ENCODE measurements at regions not wholly inside any gene's neighbourhood (a gene's known extent, or its start where the extent isn't known, plus 50 kb on each side); places are given as distances from the start of the nearest gene placed in this dataset.

DNA sequence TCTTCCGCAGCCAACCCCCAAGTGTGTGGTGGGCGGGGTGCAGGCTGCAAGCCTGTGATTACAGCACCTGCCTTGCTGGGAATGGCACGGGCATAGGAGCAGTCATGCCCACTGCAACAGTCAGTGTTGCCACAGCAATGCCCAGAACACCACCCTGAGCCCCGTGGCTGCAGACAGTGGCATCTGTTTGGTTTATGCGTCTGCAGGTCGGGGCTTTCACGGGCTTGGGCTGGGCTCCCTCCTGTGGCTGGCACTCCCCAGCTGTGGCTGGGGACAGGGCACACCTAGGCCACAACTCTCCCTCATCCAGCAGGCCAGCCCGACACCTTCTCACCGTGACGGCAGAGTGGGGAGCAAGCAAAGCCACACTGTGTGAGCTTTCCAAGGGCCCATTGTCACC lies 115.3 kb upstream of the C1QTNF9B start:
- no peak for DNase-seq

DNA sequence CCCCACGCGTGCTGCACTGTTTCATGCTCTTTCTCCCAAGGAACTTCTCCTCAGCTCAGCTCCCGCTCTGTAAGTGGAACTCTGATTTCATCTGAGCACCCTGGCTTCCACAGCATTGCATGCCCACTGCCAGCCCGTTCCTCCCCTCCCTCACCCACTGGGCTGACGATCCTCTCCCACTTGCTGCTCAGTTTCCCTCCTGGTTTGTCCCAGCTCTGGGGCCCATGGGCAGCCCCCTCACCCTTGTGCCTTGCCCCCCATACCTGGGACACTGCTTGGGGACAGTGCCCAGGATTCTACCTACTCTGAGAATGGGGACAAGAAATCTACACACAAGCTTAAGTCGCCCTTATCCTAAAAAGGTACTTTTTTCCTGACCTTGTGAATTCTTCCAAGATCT lies 115.9 kb upstream of the C1QTNF9B start:
- no peak for DNase-seq

DNA sequence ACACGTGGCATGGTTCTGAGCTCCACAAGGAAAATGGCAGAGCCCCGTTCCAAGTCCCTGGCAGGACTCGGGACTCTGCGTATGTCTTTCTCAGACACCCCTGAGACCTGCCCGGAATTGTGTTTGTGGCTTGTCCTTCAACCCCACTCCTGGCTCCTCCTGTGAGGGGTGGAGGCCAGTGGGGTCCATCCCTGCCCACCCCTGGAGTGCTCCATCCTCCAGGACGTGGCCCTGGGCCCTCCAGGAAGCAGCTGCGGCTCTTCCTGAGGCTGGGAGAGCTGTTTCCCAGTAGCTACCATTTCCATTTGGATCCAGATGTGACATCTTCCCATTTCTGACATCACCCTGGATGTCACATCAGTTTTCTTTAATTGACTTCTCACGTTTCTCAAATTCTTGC lies 118.7 kb upstream of the C1QTNF9B start:
- DNase-seq = no peak

DNA sequence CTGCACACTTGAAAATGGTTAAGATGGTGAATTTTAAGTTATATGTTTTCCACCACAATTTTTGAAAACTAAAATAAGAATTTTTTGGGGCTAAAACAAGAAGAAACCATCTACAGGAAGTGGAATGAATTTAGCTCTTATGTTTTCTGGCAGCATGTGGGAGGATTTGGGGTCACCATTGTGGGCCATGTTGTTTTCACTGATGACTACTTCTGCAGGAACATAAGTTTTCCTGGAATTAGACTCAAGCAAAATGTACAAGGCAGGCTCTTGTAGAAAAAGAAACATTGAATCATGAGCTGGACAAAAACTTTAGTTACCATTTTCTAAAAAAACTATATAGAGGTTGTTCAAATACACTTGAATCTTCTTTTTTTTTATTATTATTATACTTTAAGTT lies 125.3 kb upstream of the C1QTNF9B start:
- DNase-seq = no peak

DNA sequence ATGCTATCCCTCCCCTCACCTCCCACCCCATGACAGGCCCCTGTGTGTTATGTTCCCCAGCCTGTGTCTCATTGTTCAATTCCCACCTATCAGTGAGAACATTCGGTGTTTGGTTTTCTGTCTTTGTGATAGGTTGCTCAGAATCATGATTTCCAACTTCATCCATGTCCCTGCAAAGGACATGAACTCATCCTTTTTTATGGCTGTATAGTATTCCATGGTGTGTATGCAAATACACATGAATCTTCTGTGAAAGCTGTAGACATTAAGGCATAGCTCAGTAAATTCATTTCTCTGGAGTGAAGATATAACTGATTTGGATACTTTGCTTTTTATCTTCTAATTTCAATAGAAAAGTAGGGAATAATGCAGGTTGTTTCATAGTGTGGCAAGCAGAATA lies 125.8 kb upstream of the C1QTNF9B start:
- no peak for DNase-seq

DNA sequence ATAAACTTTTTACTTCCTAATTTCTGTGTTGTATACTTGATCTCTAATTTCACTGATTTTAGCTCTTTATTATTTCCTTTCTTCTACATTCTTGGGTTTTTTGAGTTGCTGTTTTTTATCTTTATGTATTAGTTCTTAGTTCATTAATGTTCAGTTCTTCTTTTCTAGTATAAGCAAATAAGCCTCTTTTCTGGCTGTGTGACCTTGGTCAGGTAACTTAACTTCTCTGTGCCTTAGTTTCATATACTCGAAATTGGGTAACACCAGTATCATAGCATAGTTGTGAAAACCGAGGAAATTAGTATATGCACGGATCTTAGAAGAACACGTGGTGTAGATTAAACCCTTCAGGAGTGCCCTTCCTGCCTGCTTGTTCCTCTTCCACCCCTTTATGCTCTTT lies 130.2 kb upstream of the C1QTNF9B start:
- DNase-seq = no peak

DNA sequence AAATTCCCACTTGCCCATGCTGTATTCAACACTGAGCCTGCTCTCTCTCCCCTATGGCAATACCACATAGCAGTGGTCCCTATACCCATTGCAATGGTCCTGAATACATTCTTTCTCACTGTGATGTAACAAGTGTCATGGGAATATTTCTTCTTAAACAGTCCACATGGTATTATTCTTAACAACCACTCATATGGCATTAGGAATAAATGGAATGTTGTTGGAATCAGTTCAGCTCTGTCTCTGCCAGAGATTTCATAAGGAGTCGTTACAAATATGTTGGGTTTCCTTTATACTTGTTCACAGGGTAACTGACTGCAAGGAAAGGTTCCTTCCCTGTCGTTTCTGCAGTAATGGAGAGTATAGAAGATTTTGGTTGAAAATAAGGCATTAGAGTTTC lies 128.3 kb upstream of the SPATA13 start:
- DNase-seq = no peak

DNA sequence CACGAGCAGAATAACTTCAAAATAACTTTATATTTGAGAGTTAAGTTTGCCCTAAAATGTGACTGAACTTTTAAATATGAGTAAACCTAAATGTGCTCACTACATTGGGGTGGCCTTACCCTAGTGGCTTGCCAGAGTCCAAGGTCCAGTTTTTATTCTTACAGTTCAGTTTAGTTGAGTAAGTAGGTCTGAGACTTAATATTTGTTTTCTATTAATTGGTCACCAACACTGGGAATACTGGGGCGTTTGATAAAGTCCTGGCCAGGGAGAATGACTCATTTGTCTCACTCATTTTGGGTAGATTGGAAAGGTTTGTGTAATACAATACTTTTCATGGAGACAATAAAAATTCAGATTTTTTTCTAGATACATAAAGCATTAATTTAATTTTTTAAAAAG lies 127.8 kb upstream of the SPATA13 start:
- no peak for DNase-seq

DNA sequence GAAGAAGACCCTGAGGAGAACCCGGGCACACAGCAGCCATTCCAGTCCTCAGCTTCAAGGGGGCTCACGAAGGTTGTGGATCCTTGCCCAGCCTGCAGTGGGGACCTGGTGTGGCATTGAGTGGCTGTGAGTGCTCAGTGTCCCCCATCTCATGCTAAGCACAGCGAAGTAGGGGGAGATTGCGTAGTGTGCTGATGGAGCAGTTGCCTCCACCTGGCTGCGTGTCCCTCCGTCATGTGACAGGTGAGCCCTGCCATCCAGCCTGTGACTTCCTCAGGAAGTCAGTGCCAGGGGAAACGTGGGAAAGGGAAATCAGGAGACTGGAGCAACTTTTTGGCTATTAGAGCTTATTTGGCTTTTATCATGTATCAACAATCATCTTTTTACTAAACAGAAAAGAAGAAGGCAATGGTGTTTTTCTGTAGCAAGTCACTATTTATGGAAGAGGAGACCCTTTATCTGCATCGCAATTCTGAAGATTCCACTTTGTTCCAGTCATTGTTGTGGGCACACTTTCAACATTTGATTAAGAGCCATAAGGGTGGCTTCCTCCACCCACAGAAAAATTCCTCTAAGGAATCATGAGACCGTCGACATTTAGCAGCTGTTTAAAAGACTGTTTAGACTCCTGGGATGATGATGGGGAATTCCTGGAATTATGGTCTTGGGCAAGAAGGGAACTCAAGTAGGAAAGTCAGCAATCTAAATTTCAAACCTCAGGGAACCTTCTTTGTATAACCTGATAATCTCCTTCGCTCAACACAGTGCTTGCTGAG lies 126.8 kb upstream of the SPATA13 start:
- no peak for DNase-seq

DNA sequence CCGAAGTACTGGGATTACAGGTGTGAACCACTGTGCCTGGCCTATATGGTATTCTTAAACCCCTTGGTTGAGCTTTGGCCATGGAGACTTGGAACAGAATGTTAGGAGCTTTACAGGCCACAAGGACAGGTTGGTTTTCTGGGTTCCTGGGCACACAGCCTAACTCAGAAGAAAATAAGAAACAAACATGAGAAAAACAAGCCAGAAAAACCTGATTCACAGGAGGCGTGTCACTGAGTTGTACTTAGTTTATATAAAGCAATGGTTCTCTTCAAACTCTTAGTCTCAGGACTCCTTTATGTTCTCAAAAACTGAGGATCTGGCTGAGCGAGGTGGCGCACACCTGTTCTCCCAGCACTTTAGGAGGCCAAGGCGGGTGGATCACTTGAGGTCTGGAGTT lies 125.1 kb upstream of the SPATA13 start:
- DNase-seq = no peak

DNA sequence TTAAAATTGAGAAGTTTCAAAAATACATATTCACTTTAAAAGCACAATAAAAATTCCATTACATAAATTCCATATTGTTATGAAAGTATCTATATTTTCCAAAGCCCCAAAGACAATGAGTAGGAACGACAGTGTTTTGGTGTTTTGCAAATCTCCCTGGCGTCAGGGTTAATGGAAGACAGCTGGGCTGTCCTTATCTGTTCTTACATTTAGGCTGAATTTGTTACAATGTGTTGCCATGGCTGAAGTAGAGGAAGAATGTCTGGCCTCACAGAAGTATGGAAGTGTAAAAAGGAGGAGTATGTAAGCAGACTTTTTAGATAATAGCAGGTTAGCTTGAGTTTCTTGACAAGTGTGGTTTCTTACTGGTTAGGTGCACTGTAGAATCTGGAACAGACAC lies 124.4 kb upstream of the SPATA13 start:
- no peak for DNase-seq

DNA sequence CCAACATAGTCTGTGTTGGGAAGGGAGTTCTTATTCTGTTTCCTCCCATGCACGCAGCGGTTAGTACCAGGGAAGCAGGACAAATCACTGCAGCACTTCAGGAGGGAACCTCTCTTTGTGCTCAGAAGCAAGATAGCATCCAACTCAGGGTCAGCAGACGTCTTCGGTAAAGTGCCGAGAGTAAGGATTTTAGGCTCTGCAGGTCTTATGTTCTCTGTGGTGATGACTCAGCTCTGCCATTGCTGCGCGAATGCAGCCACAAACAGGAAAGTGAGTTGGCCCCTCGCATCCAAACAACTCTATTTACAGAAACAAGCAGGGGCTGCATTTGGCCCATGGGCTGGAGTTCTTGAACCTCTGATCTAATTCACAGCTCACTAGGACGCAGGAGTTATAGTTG lies 122.1 kb upstream of the SPATA13 start:
- no peak for DNase-seq

DNA sequence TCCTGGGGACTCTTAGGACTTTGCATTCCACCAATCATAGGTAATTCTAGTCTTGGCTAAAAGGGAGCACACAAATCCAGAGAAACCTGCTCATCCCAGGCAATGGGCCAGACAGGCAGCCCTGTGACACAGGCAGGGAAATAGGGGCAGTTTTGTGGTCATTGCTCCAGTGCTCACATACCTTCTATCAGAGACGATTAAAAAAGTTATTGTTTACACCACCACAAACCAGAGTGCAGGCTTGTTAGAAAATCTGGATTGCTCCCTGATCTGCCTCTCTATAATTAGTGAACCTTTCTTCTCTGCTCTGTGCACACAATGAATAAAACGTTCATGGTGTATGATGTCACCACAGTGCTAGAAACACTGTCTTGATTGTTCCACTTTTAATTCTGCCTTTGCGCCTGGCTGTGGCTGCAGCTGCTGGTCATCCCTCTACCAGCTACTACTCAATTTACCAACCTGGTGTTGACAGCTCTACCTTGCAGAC lies 121.6 kb upstream of the SPATA13 start:
- DNase-seq = no peak

DNA sequence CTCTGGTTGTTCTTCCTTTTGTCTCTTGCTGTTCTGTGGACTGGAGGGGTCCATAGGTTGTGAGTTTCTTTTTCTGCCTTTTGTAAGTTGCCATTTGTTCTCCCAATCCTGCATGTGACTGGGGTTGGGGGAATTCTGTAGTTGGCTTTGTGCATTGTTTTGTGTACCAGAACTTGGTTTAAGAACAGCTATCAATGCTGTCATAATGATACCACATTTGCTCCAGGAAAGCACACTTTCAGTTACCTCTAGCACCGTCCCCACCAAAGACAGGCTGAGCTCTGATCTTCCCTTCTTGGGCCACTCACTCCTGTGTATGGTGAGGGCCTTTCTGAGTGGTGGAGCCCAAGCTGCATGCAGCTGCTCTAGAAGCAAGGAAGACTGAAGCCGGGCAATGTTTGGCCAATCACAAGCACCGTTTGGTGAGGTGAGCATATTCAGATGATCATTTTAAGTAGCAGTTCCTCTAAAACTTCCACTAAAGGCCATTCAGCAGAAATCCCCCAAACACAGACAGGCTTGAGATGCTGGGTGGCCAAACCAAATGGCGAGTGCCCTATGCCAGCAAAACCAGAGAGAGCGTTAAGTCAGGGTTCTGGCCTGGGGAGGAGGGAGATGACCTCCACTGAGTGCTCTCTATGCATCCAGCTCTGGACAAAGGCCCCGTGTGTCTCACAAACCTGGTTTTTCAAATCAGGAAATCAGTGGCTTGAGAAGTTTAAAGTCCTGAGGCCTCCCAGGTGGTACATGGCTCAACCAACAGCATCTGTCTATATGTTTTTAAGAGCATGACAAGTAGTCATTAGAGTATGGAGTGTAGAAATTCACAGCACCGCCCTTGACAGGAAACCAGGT lies 120.7 kb upstream of the SPATA13 start:
- DNase-seq = no peak

DNA sequence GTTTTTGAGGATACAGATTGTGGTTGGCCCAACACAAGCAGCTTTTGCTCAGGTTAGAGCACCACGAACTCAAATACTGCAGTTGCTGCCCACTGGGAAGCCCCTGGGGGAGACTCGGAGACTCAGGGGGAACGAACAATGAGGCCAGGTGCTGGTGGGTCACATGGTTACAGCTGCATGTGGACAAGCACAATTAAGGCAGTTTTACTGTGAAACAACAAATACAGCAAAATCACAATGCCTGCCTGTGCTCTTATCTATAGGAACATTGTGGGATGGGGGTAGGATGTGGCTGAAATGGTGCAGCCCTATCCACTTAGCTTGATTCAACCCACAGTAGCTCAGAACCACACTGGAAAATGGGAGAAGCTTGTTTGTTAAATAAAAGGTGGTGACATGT lies 119.7 kb upstream of the SPATA13 start:
- no peak for DNase-seq

DNA sequence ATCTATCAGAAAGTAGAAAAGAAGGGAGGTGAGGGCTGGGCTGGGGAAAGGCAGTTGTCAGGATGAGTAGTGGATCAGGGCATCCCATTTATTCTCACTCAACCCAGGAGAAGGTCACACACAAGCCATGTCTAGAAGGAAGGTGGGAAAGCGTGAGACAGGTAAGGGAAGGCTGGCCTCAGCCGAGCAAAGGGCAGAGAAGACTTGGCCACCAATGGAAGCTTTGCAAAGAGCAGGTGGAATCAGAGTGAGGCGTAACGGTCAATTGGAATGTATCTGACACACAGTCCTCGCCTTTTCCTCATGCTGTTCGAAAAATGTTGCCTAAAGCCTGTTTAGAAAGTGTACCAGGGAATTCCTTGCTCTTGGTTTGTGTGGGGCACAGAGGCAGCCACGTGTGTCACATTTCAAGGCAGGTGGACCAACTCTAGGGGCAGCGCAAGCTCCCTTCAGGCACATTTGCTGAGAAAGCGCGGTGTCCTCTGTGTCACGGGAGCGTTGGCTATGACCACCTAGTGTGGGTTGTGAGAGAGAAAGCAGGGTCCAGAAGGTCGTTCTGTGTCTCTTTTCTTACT lies 118.8 kb upstream of the SPATA13 start:
- DNase-seq = no peak

DNA sequence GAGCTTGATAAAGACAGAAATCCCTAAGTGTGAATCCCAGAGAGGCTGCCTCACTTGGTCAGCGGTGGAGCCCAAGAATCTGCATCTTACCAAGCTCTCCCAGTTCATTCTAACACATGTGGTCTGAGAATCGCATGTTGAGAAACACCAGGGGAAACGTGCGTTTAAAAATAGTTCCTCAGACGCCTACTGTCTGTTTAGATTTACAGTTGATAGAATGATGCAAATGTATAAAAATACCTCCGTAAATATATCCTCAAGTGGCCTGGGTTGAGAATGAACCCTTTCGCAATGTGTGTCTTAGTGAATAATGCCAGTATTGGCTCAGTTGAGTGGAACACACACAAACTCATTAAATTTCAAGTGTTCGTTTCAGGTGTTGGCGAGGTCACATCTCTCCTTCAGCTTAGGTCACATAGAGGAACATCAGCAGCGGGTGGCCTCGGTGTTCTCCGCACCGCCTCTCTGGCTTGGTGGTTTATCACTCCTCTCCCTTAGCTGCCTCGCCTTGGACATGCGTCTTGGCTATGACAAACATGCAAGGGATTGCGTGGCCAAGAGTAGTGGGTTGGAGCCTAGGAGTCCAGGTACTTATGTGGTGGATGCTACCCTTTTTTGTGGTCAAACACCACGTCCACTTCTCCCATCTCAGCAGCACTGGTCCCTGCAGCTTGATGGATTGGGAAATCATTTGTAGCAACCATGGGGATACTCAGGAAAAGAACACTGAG lies 117.6 kb upstream of the SPATA13 start:
- no peak for DNase-seq

DNA sequence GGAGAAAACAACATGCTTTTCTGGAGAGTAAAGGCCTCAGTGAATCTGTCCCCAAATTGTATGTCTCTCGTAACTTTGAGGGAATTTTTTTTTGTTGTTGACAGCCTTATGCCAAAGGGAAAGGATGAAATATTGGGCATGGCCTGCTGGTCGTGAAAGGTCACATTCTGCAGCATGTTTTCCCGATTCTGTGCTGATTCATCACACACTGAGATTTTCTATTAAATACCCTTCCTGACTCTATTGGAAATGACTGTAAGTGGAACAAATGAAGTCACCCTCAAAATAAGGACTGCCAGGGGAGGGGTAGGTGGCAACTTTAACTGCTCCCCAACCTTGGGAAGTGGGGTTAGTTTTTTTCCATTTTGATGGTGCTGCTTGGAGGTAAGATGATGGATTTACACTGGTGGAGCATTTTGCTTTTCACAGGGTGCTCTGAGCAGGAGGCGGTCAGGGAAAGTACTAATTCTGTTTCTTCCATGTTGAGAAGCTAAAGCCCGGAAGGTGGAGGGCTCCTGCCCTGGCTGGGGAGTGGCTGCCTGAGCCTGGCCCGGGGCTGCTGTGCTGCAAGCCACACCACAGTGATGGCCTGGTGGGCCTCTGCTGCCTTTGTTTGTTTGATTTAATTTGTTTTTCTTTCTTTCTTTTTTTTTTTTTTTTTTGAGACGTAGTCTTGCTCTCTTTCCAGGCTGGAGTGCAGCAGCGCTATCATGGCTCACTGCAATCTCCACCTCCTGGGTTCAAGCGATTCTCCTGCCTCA lies 116.8 kb upstream of the SPATA13 start:
- no peak for DNase-seq

DNA sequence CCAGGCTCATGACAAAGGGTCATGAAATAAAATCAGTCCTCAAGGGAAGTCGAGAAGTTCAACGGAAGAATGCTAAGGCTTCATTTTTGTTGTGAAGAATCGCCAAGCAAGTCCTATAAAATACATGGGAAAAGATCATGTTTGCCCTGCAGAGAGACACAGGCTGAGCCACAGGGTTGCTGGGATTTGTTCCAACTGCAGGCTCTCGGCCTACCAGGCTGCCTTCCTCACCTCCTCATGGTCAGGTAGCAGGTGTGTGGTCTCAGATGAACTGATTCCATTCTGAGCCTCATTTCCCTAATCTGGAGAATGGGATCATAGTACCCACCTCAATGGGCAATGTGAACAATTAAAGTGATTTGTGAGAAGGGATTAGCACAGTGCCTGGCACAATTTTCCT lies 114.9 kb upstream of the SPATA13 start:
- DNase-seq = no peak

DNA sequence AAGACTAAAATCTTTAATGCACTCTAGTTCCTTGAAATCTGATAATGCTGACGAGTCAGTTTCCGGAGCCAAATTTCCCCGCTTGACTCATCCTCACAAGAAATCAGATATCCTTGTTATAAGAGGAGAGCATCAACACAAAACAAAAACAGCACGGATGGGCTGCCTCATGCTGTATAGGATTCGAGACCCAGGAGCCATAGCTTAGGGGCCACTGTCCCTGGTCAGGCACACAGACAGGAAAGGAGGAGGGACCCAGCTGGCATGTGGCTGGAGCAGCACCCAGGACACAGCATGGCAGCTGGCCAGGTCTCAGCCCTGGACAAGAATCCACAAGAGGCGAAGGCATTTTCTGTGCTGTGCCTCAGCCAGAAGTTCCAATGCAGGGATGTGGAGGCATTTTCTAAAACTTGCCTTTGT lies 110.2 kb upstream of the SPATA13 start:
- no peak for DNase-seq

DNA sequence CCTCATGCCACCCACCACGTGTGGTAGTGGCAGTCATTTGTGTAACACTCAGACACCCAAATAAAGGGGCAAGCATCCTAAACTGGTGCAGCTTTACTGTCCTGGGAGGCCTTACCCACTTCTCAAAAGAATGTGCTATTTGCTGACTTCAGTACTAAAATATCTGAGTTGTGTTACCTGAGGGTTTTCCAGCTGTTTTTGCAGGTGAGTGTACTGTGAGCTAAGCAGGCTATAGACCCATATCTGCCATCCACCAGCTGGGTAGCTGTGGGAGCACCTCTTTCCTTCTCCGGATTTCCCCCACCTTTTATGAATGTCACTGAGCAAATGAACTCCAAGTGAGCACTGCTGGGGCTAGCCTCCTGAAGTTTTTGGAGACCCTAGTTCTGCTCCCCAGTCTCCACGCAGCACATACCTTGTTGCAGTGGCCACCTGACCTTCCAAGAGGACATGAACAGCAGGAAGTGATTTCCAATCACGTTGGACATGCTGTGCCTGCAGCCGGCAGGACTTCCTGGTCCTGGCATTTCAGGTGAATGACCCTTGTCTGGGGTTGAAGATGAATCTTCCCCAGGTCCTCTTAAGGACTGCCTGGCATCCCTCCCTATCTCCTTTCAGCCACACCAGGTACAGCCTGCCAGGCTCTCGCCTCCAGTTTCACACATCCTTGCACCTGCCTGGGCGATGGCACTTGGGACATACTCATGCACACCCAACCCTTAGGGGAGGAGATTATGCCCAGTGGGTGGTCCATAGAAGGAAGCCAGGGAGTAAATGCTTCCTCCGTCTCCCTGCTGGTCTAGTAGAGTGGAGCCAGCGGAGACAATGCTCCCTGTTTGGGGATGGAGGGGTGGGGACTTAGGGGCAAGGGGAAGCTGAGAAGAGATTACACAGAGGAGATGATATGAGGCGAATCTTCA lies 109.5 kb upstream of the SPATA13 start:
- no peak for DNase-seq
